ENCODE measurements at regions not wholly inside any gene's neighbourhood (a gene's known extent, or its start where the extent isn't known, plus 50 kb on each side); places are given as distances from the start of the nearest gene placed in this dataset.
A peak's percentile ranks its signal among the peaks of the same experiment; 100 is the strongest.
"Not testable (repeated sequence)": the region's sequence is repeated elsewhere in the genome, so short reads cannot be mapped to it uniquely, and the experiment has no call there.

GRCh38 chr4:156413239-156414135 is 459.8 kb upstream of the CTSO start:
- DNase-seq (ENCODE audit: low read depth), result no peak

- DNase-seq (ENCODE audit: low read depth), result no peak
Measured at GRCh38 chr4:156411531-156411930, 457.9 kb upstream of the CTSO start.

GRCh38 chr4:156408749-156409148 is 455.1 kb upstream of the CTSO start:
- no peak for DNase-seq (ENCODE audit: low read depth)

GRCh38 chr4:156401371-156401770 is 447.7 kb upstream of the CTSO start:
- no peak for DNase-seq (ENCODE audit: low read depth)

- no peak for DNase-seq (ENCODE audit: low read depth)
Measured at GRCh38 chr4:156396534-156396933, 442.9 kb upstream of the CTSO start.

- no peak for DNase-seq (ENCODE audit: low read depth)
Measured at GRCh38 chr4:156391325-156391653, 437.6 kb upstream of the CTSO start.

GRCh38 chr4:156390599-156391324 is 437.1 kb upstream of the CTSO start:
- peak; percentile 72 for DNase-seq (ENCODE audit: low read depth)

- peak; percentile 87 for DNase-seq (ENCODE audit: low read depth)
Measured at GRCh38 chr4:156388826-156389225, 435.2 kb upstream of the CTSO start.

- peak; percentile 51 for DNase-seq (ENCODE audit: low read depth)
Measured at GRCh38 chr4:156378033-156378665, 424.5 kb upstream of the CTSO start.

GRCh38 chr4:156377036-156377710 is 423.5 kb upstream of the CTSO start:
- peak; percentile 87 for DNase-seq (ENCODE audit: low read depth)

- no peak for DNase-seq (ENCODE audit: low read depth)
Measured at GRCh38 chr4:156374894-156375293, 421.2 kb upstream of the CTSO start.

- DNase-seq (ENCODE audit: low read depth), result peak; percentile 52
Measured at GRCh38 chr4:156374069-156374468, 420.4 kb upstream of the CTSO start.

GRCh38 chr4:156367502-156367901 is 413.8 kb upstream of the CTSO start:
- not testable (repeated sequence) for DNase-seq (ENCODE audit: low read depth)

- peak; percentile 67 for DNase-seq (ENCODE audit: low read depth)
Measured at GRCh38 chr4:156362581-156362980, 408.9 kb upstream of the CTSO start.

GRCh38 chr4:156347412-156348075 is 393.9 kb upstream of the CTSO start:
- DNase-seq (ENCODE audit: low read depth), result peak; percentile 90

- no peak for DNase-seq (ENCODE audit: low read depth)
Measured at GRCh38 chr4:156346959-156347385, 393.3 kb upstream of the CTSO start.

GRCh38 chr4:156344397-156344796 is 390.7 kb upstream of the CTSO start:
- DNase-seq (ENCODE audit: low read depth), result no peak

GRCh38 chr4:156336511-156336910 is 382.8 kb upstream of the CTSO start:
- peak; percentile 55 for DNase-seq (ENCODE audit: low read depth)

- DNase-seq (ENCODE audit: low read depth), result peak; percentile 68
Measured at GRCh38 chr4:156335721-156336120, 382.1 kb upstream of the CTSO start.

- no peak for DNase-seq (ENCODE audit: low read depth)
Measured at GRCh38 chr4:156330436-156331031, 376.9 kb upstream of the CTSO start.

- DNase-seq (ENCODE audit: low read depth), result peak; percentile 45
Measured at GRCh38 chr4:156329779-156330178, 376.1 kb upstream of the CTSO start.
